Mesodermal cell (in vitro differentiated cells): ENCODE measurements at regions not wholly inside any gene's neighbourhood (a gene's known extent, or its start where the extent isn't known, plus 50 kb on each side); places are given as distances from the start of the nearest gene placed in this dataset.

Source experiments
- H3K27ac ChIP-seq: 2 replicates; pipeline ENCODE4 v1.7.0; 2013; ENCODE audit warnings: mild to moderate bottlenecking, low read depth, low read length, moderate library complexity; ENCODE audit not compliant: severe bottlenecking
- H3K36me3 ChIP-seq: 2 replicates; pipeline ENCODE4 v1.7.1; 2013; ENCODE audit warnings: mild to moderate bottlenecking, low read length, moderate library complexity; ENCODE audit not compliant: control insufficient read depth, insufficient read depth
- H3K4me1 ChIP-seq: one replicate; pipeline ENCODE4 v1.7.1; 2013; ENCODE audit warnings: mild to moderate bottlenecking, low read length; ENCODE audit not compliant: insufficient read depth, control insufficient read depth, poor library complexity, severe bottlenecking
- H3K4me3 ChIP-seq: 2 replicates; pipeline ENCODE4 v1.7.0; 2013; ENCODE audit warnings: low read length, control low read depth, mild to moderate bottlenecking; ENCODE audit not compliant: insufficient read depth, poor library complexity, severe bottlenecking; ENCODE audit errors: extremely low read depth
- H3K9me3 ChIP-seq: 2 replicates; pipeline ENCODE4 v1.7.1; 2013; ENCODE audit warnings: mild to moderate bottlenecking, low read length, moderate library complexity; ENCODE audit not compliant: control insufficient read depth
- WGBS, 2 experiments: methylation state at CpG; one replicate each; pipeline ENCODE4 v1.1.5; 2013; ENCODE audit warnings: missing lambda C conversion rate in 2 of 2; ENCODE audit not compliant: insufficient coverage in 2 of 2; 5-methylcytosine and 5-hydroxymethylcytosine counted together

- 84 to 89% methylated on average over 14 to 16 of the region's 16 CpGs for WGBS, 2 experiments
Observed at GRCh38 chr1:234997201-234997895, 131.3 kb downstream of the TOMM20 start.

GRCh38 chr1:234996245-234996757 is 132.3 kb downstream of the TOMM20 start:
- Histone ChIP-seq H3K4me1 (peaks cover 33% of the 10 kb centered on the region), H3K36me3 (no peaks in the 10 kb centered on the region), H3K4me3 (no peak overlapping the region), H3K27ac (no peak overlapping the region), H3K9me3 (no peaks in the 10 kb centered on the region)
- WGBS, 2 experiments: 90 to 100% methylated on average over 2 to 5 of the region's 9 CpGs

More at GRCh38 chr1:234997201-234997895, 131.3 kb downstream of the TOMM20 start:
- Histone ChIP-seq H3K27ac (peak overlapping the region; percentile 64), H3K9me3 (no peaks in the 10 kb centered on the region), H3K4me1 (peaks cover 34% of the 10 kb centered on the region), H3K36me3 (no peaks in the 10 kb centered on the region), H3K4me3 (no peak overlapping the region)

- Histone ChIP-seq H3K36me3 (no peaks in the 10 kb centered on the region), H3K27ac (no peak overlapping the region), H3K4me3 (no peak overlapping the region), H3K9me3 (no peaks in the 10 kb centered on the region), H3K4me1 (peaks cover 23% of the 10 kb centered on the region)
- 78 to 79% methylated on average over 8 of the region's 12 CpGs for WGBS, 2 experiments
Observed at GRCh38 chr1:234994436-234995295, 134.0 kb downstream of the TOMM20 start.

GRCh38 chr1:234992065-234992464 is 136.6 kb downstream of the TOMM20 start:
- H3K27ac ChIP-seq: no peak overlapping the region
- H3K4me1 ChIP-seq: peaks cover 27% of the 10 kb centered on the region
- no peaks in the 10 kb centered on the region for H3K36me3 ChIP-seq
- H3K4me3 ChIP-seq: no peak overlapping the region
- 86 to 100% methylated on average over 1 to 3 of the region's 3 CpGs for WGBS, 2 experiments
- H3K9me3 ChIP-seq: no peaks in the 10 kb centered on the region

GRCh38 chr1:234990874-234991801 is 137.5 kb downstream of the TOMM20 start:
- Histone ChIP-seq H3K9me3 (no peaks in the 10 kb centered on the region), H3K4me3 (no peak overlapping the region), H3K36me3 (no peaks in the 10 kb centered on the region), H3K4me1 (peaks cover 26% of the 10 kb centered on the region), H3K27ac (no peak overlapping the region)
- 95% methylated on average over 7 to 9 of the region's 9 CpGs for WGBS, 2 experiments

- 0 to 100% methylated on average over 1 to 2 of the region's 3 CpGs for WGBS, 2 experiments
- Histone ChIP-seq H3K4me3 (no peak overlapping the region), H3K36me3 (no peaks in the 10 kb centered on the region), H3K27ac (no peak overlapping the region), H3K9me3 (no peaks in the 10 kb centered on the region), H3K4me1 (peaks cover 32% of the 10 kb centered on the region)
Observed at GRCh38 chr1:234990328-234990675, 138.3 kb downstream of the TOMM20 start.

GRCh38 chr1:234989479-234990327 is 138.9 kb downstream of the TOMM20 start:
- Histone ChIP-seq H3K36me3 (no peaks in the 10 kb centered on the region), H3K9me3 (no peaks in the 10 kb centered on the region), H3K4me3 (no peak overlapping the region), H3K4me1 (peaks cover 35% of the 10 kb centered on the region), H3K27ac (no peak overlapping the region)
- WGBS, 2 experiments: 94 to 95% methylated on average over 14 to 15 of the region's 15 CpGs

GRCh38 chr1:234989019-234989418 is 139.6 kb downstream of the TOMM20 start:
- whole genome bisulfite sequencing, 2 experiments: 100% methylated on average over 1 to 3 of the region's 6 CpGs
- no peaks in the 10 kb centered on the region for H3K9me3 ChIP-seq
- H3K4me1 ChIP-seq: peaks cover 42% of the 10 kb centered on the region
- no peak overlapping the region for H3K27ac ChIP-seq
- H3K36me3 ChIP-seq: no peaks in the 10 kb centered on the region
- H3K4me3 ChIP-seq: no peak overlapping the region

- peak overlapping the region; percentile 99 for H3K27ac ChIP-seq
- WGBS, 2 experiments: 94 to 100% methylated on average over 2 to 3 of the region's 4 CpGs
- peaks cover 46% of the 10 kb centered on the region for H3K4me1 ChIP-seq
- H3K9me3 ChIP-seq: no peaks in the 10 kb centered on the region
- no peaks in the 10 kb centered on the region for H3K36me3 ChIP-seq
- no peak overlapping the region for H3K4me3 ChIP-seq
Observed at GRCh38 chr1:234988536-234988935, 140.1 kb downstream of the TOMM20 start.
